ENCODE measurements at regions not wholly inside any gene's neighbourhood (a gene's known extent, or its start where the extent isn't known, plus 50 kb on each side); places are given as distances from the start of the nearest gene placed in this dataset.

DNA sequence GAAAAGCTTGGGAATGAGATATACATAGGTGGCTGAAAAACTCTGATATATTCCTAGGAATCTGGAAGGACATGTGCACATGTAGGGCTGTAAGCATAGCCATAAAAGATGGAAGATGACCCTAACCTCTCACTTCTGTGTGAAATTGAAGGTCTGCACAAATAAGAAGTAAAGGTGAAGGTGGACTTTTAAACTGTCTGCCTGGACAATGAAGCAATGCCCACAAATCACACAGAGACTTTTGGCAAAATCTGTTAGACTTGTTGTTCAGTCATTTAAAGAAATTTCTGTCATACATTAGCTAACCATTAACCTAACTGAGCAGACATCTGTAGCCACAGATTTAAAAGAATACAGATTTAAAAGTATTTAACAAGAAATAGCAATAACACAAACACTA, 65.3 kb upstream of the CCDC178 start (continued):
- TF ChIP-seq, protein P1, sequence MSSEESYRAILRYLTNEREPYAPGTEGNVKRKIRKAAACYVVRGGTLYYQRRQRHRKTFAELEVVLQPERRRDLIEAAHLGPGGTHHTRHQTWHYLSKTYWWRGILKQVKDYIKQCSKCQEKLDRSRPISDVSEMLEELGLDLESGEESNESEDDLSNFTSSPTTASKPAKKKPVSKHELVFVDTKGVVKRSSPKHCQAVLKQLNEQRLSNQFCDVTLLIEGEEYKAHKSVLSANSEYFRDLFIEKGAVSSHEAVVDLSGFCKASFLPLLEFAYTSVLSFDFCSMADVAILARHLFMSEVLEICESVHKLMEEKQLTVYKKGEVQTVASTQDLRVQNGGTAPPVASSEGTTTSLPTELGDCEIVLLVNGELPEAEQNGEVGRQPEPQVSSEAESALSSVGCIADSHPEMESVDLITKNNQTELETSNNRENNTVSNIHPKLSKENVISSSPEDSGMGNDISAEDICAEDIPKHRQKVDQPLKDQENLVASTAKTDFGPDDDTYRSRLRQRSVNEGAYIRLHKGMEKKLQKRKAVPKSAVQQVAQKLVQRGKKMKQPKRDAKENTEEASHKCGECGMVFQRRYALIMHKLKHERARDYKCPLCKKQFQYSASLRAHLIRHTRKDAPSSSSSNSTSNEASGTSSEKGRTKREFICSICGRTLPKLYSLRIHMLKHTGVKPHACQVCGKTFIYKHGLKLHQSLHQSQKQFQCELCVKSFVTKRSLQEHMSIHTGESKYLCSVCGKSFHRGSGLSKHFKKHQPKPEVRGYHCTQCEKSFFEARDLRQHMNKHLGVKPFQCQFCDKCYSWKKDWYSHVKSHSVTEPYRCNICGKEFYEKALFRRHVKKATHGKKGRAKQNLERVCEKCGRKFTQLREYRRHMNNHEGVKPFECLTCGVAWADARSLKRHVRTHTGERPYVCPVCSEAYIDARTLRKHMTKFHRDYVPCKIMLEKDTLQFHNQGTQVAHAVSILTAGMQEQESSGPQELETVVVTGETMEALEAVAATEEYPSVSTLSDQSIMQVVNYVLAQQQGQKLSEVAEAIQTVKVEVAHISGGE (CRISPR knock-in tag; IDR thresholded peaks at IDR 0.05): no peak
- no peak for TF ChIP-seq KAT2A (conservative IDR thresholded peaks at IDR 0.05; ENCODE audit: control insufficient read depth, low read depth, low read length)
- TF ChIP-seq WRNIP1 (IDR thresholded peaks at IDR 0.05; ENCODE audit: borderline replicate concordance, low read depth, low read length): no peak
- no peak for TF ChIP-seq FOXK2 (IDR thresholded peaks at IDR 0.05)
- TF ChIP-seq IRF4 (IDR thresholded peaks at IDR 0.05; ENCODE audit: low read depth, low read length): no peak
- TF ChIP-seq BCL11A (IDR thresholded peaks at IDR 0.05; ENCODE audit: low read depth, low read length): no peak

DNA sequence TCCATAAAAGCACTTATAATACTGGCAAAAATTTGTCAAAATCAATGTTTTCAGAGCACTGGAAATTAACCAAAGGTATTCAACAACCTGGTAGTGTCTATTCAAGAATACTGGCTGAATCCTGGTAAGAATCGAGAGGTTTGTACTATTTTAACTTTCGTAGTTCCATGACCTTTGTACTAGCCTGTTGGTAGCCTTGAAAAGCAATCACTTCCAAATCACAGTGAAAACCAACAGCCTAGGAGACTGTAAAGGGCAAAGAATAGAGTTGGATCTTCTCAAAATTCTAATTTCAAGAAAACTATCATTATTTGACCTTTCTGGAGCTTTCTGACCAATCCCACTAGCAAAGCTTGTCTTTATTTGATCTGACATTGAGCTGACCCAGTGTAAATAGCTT, 64.8 kb upstream of the CCDC178 start:
- no peak overlapping the region for H3K4me2 ChIP-seq (ENCODE audit: control insufficient read depth, insufficient read depth)
- H3K27ac ChIP-seq (ENCODE audit: control insufficient read depth, insufficient read depth): no peak overlapping the region
- WGBS (ENCODE audit: insufficient coverage, insufficient replicate concordance, low lambda C conversion rate, missing lambda C conversion rate): 3% methylated on average over 2 of the region's 2 CpGs
- intact Hi-C loops (cut with micrococcal nuclease; ENCODE audit: unreplicated experiment) (no loop called here), in situ Hi-C loops (cut with MboI) (no loop called here)
- H3K79me2 ChIP-seq (ENCODE audit: control insufficient read depth, insufficient read depth, low read length): no peaks in the 10 kb centered on the region
- H3K36me3 ChIP-seq (ENCODE audit: control insufficient read depth in 2 of 2, insufficient read depth in 2 of 2, low read length in 1 of 2): no peaks in the 10 kb centered on the region
- BruUV-seq (replicated peaks): no TSS peak
- H3K4me1 ChIP-seq (ENCODE audit: control insufficient read depth, insufficient read depth, low read length): no peaks in the 10 kb centered on the region
- H3K4me3 ChIP-seq: no peak overlapping the region
- no peaks in the 10 kb centered on the region for H3K27me3 ChIP-seq (replicated peaks in 1 of 2; ENCODE audit: control insufficient read depth in 2 of 2, insufficient read depth in 2 of 2, low read length in 1 of 2)
- H3K9ac ChIP-seq (ENCODE audit: control insufficient read depth, insufficient read depth, low read length): no peak overlapping the region
- POLR2A ChIA-PET: no interaction called here
- SMC1A ChIA-PET (ENCODE audit: uncharacterized antibody, unreplicated experiment): no interaction called here
- H3K9me3 ChIP-seq (replicated peaks; ENCODE audit: control insufficient read depth, insufficient read depth, low read length): no peaks in the 10 kb centered on the region
- H4K20me1 ChIP-seq (ENCODE audit: control insufficient read depth, insufficient read depth): no peaks in the 10 kb centered on the region
- no peak for DNase-seq (ENCODE audit: low read depth, low spot score)
- no peak overlapping the region for H2AFZ ChIP-seq (ENCODE audit: control insufficient read depth, low read depth, low read length)
- ATAC-seq: no peak
- RAD21 ChIA-PET (ENCODE audit: unreplicated experiment): no interaction called here
- CTCF ChIA-PET: interaction anchor here (1.2 to 1.6 kb wide), 2 partner anchors 10 to 18 kb away, joined by 3 to 4 read pairs; no protein-coding TSS in a partner anchor
- FAIRE-seq: no peak
- TF ChIP-seq, protein P2, sequence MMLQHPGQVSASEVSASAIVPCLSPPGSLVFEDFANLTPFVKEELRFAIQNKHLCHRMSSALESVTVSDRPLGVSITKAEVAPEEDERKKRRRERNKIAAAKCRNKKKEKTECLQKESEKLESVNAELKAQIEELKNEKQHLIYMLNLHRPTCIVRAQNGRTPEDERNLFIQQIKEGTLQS (IDR thresholded peaks at IDR 0.05; ENCODE audit: borderline replicate concordance, extremely low read depth, low read depth, low read length): no peak
- TF ChIP-seq FOXK2 (IDR thresholded peaks at IDR 0.05) (no peak), NRF1 (conservative IDR thresholded peaks at IDR 0.05; ENCODE audit: low read depth, low read length) (no peak), SUZ12 (IDR thresholded peaks at IDR 0.05; ENCODE audit: unreplicated experiment) (no peak), KLF5 (IDR thresholded peaks at IDR 0.05; ENCODE audit: partially characterized antibody) (no peak), POLR2A (IDR thresholded peaks at IDR 0.05; ENCODE audit: low read depth, low read length) (no peak), SIN3A (IDR thresholded peaks at IDR 0.05; ENCODE audit: low read depth, low read length) (no peak), MTA3 (IDR thresholded peaks at IDR 0.05; ENCODE audit: borderline replicate concordance, low read length) (no peak), PAX8 (IDR thresholded peaks at IDR 0.05) (no peak)
- TF ChIP-seq, protein P3, sequence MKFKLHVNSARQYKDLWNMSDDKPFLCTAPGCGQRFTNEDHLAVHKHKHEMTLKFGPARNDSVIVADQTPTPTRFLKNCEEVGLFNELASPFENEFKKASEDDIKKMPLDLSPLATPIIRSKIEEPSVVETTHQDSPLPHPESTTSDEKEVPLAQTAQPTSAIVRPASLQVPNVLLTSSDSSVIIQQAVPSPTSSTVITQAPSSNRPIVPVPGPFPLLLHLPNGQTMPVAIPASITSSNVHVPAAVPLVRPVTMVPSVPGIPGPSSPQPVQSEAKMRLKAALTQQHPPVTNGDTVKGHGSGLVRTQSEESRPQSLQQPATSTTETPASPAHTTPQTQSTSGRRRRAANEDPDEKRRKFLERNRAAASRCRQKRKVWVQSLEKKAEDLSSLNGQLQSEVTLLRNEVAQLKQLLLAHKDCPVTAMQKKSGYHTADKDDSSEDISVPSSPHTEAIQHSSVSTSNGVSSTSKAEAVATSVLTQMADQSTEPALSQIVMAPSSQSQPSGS (IDR thresholded peaks at IDR 0.05; ENCODE audit: low read length): no peak
- TF ChIP-seq, protein P4, sequence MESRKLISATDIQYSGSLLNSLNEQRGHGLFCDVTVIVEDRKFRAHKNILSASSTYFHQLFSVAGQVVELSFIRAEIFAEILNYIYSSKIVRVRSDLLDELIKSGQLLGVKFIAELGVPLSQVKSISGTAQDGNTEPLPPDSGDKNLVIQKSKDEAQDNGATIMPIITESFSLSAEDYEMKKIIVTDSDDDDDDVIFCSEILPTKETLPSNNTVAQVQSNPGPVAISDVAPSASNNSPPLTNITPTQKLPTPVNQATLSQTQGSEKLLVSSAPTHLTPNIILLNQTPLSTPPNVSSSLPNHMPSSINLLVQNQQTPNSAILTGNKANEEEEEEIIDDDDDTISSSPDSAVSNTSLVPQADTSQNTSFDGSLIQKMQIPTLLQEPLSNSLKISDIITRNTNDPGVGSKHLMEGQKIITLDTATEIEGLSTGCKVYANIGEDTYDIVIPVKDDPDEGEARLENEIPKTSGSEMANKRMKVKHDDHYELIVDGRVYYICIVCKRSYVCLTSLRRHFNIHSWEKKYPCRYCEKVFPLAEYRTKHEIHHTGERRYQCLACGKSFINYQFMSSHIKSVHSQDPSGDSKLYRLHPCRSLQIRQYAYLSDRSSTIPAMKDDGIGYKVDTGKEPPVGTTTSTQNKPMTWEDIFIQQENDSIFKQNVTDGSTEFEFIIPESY (IDR thresholded peaks at IDR 0.05): no peak
